Globus pallidus (tissue), 1 donor: ENCODE measurements at regions not wholly inside any gene's neighbourhood (a gene's known extent, or its start where the extent isn't known, plus 50 kb on each side); places are given as distances from the start of the nearest gene placed in this dataset.
A peak's percentile ranks its signal among the peaks of the same experiment; 100 is the strongest.
"Not testable (repeated sequence)": the region's sequence is repeated elsewhere in the genome, so short reads cannot be mapped to it uniquely, and the experiment has no call there.

Experiments used
- DNase-seq: peaks from one replicate; pipeline ENCODE4 v3.0.0-alpha.2; 2015; ENCODE audit warnings: low spot score

GRCh38 chr10:21364196-21365114, 161.0 kb downstream of the SKIDA1 start:
- no peak for DNase-seq

GRCh38 chr10:21363731-21364104, 161.8 kb downstream of the SKIDA1 start:
- DNase-seq, result no peak

GRCh38 chr10:21363092-21363730, 162.3 kb downstream of the SKIDA1 start:
- DNase-seq, result no peak

GRCh38 chr10:21359202-21359601, 166.3 kb downstream of the SKIDA1 start:
- DNase-seq, result no peak

- no peak for DNase-seq
Measured at GRCh38 chr10:21355591-21356011, 169.9 kb downstream of the SKIDA1 start.

GRCh38 chr10:21352886-21353285, 172.6 kb downstream of the SKIDA1 start:
- no peak for DNase-seq

- not testable (repeated sequence) for DNase-seq
Measured at GRCh38 chr10:21351594-21351993, 173.9 kb downstream of the SKIDA1 start.

GRCh38 chr10:21349912-21350286, 175.6 kb downstream of the SKIDA1 start:
- DNase-seq, result no peak

GRCh38 chr10:21347785-21348170, 177.7 kb downstream of the SKIDA1 start:
- no peak for DNase-seq

- no peak for DNase-seq
Measured at GRCh38 chr10:21347043-21347784, 178.3 kb downstream of the SKIDA1 start.

- DNase-seq, result no peak
Measured at GRCh38 chr10:21343087-21343486, 182.4 kb downstream of the SKIDA1 start.

- DNase-seq, result not testable (repeated sequence)
Measured at GRCh38 chr10:21342499-21342898, 183.0 kb downstream of the SKIDA1 start.

- DNase-seq, result no peak
Measured at GRCh38 chr10:21340331-21340730, 185.2 kb downstream of the SKIDA1 start.

- no peak for DNase-seq
Measured at GRCh38 chr10:21337171-21337792, 188.2 kb downstream of the SKIDA1 start.

GRCh38 chr10:21336476-21337170, 188.9 kb downstream of the SKIDA1 start:
- DNase-seq, result no peak

- no peak for DNase-seq
Measured at GRCh38 chr10:21334891-21335696, 190.4 kb downstream of the SKIDA1 start.

- peak; percentile 2 for DNase-seq
Measured at GRCh38 chr10:21330628-21331020, 194.9 kb downstream of the SKIDA1 start.

GRCh38 chr10:21329995-21330627, 195.4 kb downstream of the SKIDA1 start:
- no peak for DNase-seq

- DNase-seq, result no peak
Measured at GRCh38 chr10:21327289-21327993, 198.0 kb downstream of the SKIDA1 start.
